K562 (cell line): ENCODE measurements at regions not wholly inside any gene's neighbourhood (a gene's known extent, or its start where the extent isn't known, plus 50 kb on each side); places are given as distances from the start of the nearest gene placed in this dataset.

Experiments
- ATAC-seq: fragments of 200-7000 bp; cut with Tn5 transposase; 3 replicates; pipeline ENCODE4 v1.9.1; 2020; ENCODE audit warnings: moderate library complexity
- BruUV-seq: library from RNA; stranded (reverse); fragments of 400-500 nt; replicated peaks from 2 replicates; lab custom pipeline; 2021; lab: Mats Ljungman, UMichigan
- CTCF ChIA-PET: fragments of 300-600 bp; formaldehyde crosslinking; extraction: SDS; loops from one replicate; lab custom pipeline; 2021; ENCODE audit warnings: low intra/inter-chr PET ratio; lab: Yijun Ruan, JAX
- POLR2A ChIA-PET: fragments of 300-600, 350-650 bp; sonication (Branson Sonifier 250); formaldehyde crosslinking; extraction: SDS; loops from one replicate; lab custom pipeline; 2021; ENCODE audit warnings: antibody characterized with exemption, inconsistent platforms; lab: Yijun Ruan, JAX
- DNase-seq, 4 experiments: peaks; one replicate each; pipeline versions ENCODE4 v3.0.0 to v3.0.0-alpha.2; 2011 to 2018; ENCODE audit warnings: low spot score in 3 of 4, mixed read lengths in 3 of 4; ENCODE audit errors: extremely low read depth in 1 of 4
- FAIRE-seq: peaks from 2 replicates; lab custom pipeline; 2011; peaks lifted over from hg19 to GRCh38; lab: Jason Lieb, UNC
- H2AFZ ChIP-seq: 2 replicates; pipeline ENCODE4 v1.6.0; 2011; ENCODE audit warnings: low read depth, low read length, control low read depth, inconsistent platforms
- H3K27ac ChIP-seq: fragments of 200-600 bp; 3 replicates; pipeline ENCODE4 v1.8.0; 2011; ENCODE audit warnings: low read depth, mild to moderate bottlenecking, control low read depth, inconsistent platforms, low read length, moderate library complexity, mixed read lengths; ENCODE audit errors: extremely low read depth
- H3K27me3 ChIP-seq, 2 experiments: fragments of 300-600 bp in 1 of 2; 2 replicates in 1 of 2; 3 replicates in 1 of 2; pipeline versions ENCODE4 v1.6.0 to v1.8.0; 2011; ENCODE audit warnings: inconsistent platforms in 2 of 2, low read length in 2 of 2, mild to moderate bottlenecking in 1 of 2, mixed read lengths in 1 of 2, moderate library complexity in 1 of 2; ENCODE audit not compliant: control insufficient read depth in 2 of 2, insufficient read depth in 2 of 2
- H3K36me3 ChIP-seq: fragments of 300-600 bp; 3 replicates; pipeline ENCODE4 v1.8.0; 2011; ENCODE audit warnings: mild to moderate bottlenecking, low read length, inconsistent platforms; ENCODE audit not compliant: control insufficient read depth, insufficient read depth
- H3K4me1 ChIP-seq, 2 experiments: fragments of 200-600 bp in 1 of 2; replicated peaks in 1 of 2; 2 replicates in 1 of 2; 3 replicates in 1 of 2; pipeline versions ENCODE4 v1.5.1 to v1.8.0; 2011; ENCODE audit warnings: inconsistent platforms in 2 of 2, low read length in 2 of 2, mild to moderate bottlenecking in 1 of 2, mixed read lengths in 1 of 2, moderate library complexity in 1 of 2; ENCODE audit not compliant: control insufficient read depth in 2 of 2, insufficient read depth in 2 of 2
- H3K4me2 ChIP-seq: 2 replicates; pipeline ENCODE4 v1.6.1; 2011; ENCODE audit warnings: low read length, control low read depth, inconsistent platforms, mixed read lengths; ENCODE audit not compliant: insufficient read depth
- H3K4me3 ChIP-seq: fragments of 200-600 bp; sonication (generic), shearing (Covaris generic); 2 replicates; pipeline ENCODE4 v1.5.1; 2016; ENCODE audit warnings: control low read depth, inconsistent platforms
- H3K79me2 ChIP-seq: fragments of 200-600 bp; 3 replicates; pipeline ENCODE4 v1.8.0; 2011; ENCODE audit warnings: low read length, inconsistent platforms; ENCODE audit not compliant: control insufficient read depth, insufficient read depth
- H3K9ac ChIP-seq, 2 experiments: 2 replicates each; pipeline versions ENCODE4 v1.6.0 to v1.6.1; 2011; ENCODE audit warnings: low read depth in 2 of 2, low read length in 2 of 2, control low read depth in 1 of 2, inconsistent platforms in 1 of 2, mild to moderate bottlenecking in 1 of 2, mixed read lengths in 1 of 2; ENCODE audit not compliant: insufficient read depth in 1 of 2
- H3K9me1 ChIP-seq: one replicate; pipeline ENCODE4 v1.6.0; 2011; ENCODE audit warnings: inconsistent platforms, mild to moderate bottlenecking, low read length, moderate library complexity; ENCODE audit not compliant: control insufficient read depth, insufficient read depth
- H3K9me3 ChIP-seq: replicated peaks from 2 replicates; pipeline ENCODE4 v1.5.1; 2011; ENCODE audit warnings: low read depth, low read length, inconsistent platforms; ENCODE audit not compliant: control insufficient read depth, insufficient read depth
- H4K20me1 ChIP-seq: replicated peaks from 2 replicates; pipeline ENCODE4 v1.6.1; 2011; ENCODE audit warnings: low read length, inconsistent platforms, mixed read lengths; ENCODE audit not compliant: control insufficient read depth, insufficient read depth
- CBFA2T3 ChIP-seq: fragments of 450-650 bp; IDR thresholded peaks from 2 replicates; pipeline ENCODE4 v1.6.1; 2017
- CXXC5 ChIP-seq: fragments of 250-450 bp; sonication (Bioruptor Pico); IDR thresholded peaks from 2 replicates; pipeline ENCODE4 v1.8.0; 2022; ENCODE audit warnings: inconsistent platforms, mild to moderate bottlenecking, moderate library complexity
- NCOA1 ChIP-seq: fragments of 450-650 bp; IDR thresholded peaks from 2 replicates; pipeline ENCODE4 v1.6.1; 2016; ENCODE audit warnings: low read depth
- ZC3H8 ChIP-seq: fragments of 450-650 bp; IDR thresholded peaks from 2 replicates; pipeline ENCODE4 v1.6.1; 2017
- ZFPM2 ChIP-seq: fragments of 250-450 bp; sonication (Bioruptor Pico); IDR thresholded peaks from 2 replicates; pipeline ENCODE4 v1.5.1; 2022; ENCODE audit warnings: mild to moderate bottlenecking
- ZNF707 ChIP-seq: fragments of 250-450 bp; sonication (Bioruptor Pico); conservative IDR thresholded peaks from 2 replicates; pipeline ENCODE4 v1.8.0; 2022; ENCODE audit warnings: inconsistent platforms, mild to moderate bottlenecking, moderate library complexity
- ZSCAN29 ChIP-seq: fragments of 450-650 bp; IDR thresholded peaks from 2 replicates; pipeline ENCODE4 v1.6.1; 2017
- WGBS: fragments of 100-300 bp; shearing (Covaris generic); methylation state at CpG from one replicate; pipeline ENCODE4 v1.1.6; 2016; ENCODE audit warnings: low coverage, mixed read lengths; ENCODE audit not compliant: insufficient coverage; ENCODE audit errors: missing lambda C conversion rate; 5-methylcytosine and 5-hydroxymethylcytosine counted together
- in situ Hi-C: fragments of 300-500 bp; cut with MboI; formaldehyde crosslinking; loops from 4 replicates; pipeline ENCODE4 v1.15.0; 2018; ENCODE audit warnings: inconsistent platforms, mixed read lengths
- intact Hi-C: fragments of 100-400 bp; cut with micrococcal nuclease; formaldehyde crosslinking; loops from 2 replicates; pipeline ENCODE4 v1.14.2; 2022
- TF ChIP-seq, protein P1 (sequence below): fragments of 150-350 bp; conservative IDR thresholded peaks from 2 replicates; pipeline ENCODE4 v1.6.1; 2014; ENCODE audit warnings: low read length
- TF ChIP-seq, protein P2 (sequence below): sonication (generic); formaldehyde crosslinking; IDR thresholded peaks from 2 replicates; pipeline ENCODE4 v1.8.0; 2022; ENCODE audit warnings: missing genetic modification reagents, mild to moderate bottlenecking, borderline replicate concordance

DNA sequence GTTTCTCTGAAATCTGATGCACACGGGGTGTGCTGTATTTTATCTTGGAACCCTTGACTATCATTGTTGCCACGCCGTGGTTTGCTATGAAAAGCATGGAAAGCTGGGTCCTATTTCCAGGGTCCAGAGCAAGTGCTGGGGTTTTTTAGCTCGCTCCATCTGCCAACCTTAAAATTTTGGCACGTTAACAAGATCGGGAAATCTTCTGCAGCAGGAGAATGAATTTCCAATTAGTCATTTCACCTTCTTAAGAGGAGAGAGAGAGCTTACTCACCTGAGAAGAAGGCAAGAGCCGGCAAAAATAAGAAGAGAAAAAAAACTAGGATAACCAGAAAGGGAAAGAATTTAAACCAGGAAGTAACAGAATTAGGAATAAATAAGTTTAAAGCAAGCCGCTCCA, 223.6 kb upstream of the CELF2 start:
- no peak for DNase-seq
- in situ Hi-C loops (no loop called here), intact Hi-C loops (no loop called here)
- TF ChIP-seq ZFPM2 (CRISPR knock-in tag) = no peak
- TF ChIP-seq CBFA2T3 = no peak
- TF ChIP-seq, protein P1, sequence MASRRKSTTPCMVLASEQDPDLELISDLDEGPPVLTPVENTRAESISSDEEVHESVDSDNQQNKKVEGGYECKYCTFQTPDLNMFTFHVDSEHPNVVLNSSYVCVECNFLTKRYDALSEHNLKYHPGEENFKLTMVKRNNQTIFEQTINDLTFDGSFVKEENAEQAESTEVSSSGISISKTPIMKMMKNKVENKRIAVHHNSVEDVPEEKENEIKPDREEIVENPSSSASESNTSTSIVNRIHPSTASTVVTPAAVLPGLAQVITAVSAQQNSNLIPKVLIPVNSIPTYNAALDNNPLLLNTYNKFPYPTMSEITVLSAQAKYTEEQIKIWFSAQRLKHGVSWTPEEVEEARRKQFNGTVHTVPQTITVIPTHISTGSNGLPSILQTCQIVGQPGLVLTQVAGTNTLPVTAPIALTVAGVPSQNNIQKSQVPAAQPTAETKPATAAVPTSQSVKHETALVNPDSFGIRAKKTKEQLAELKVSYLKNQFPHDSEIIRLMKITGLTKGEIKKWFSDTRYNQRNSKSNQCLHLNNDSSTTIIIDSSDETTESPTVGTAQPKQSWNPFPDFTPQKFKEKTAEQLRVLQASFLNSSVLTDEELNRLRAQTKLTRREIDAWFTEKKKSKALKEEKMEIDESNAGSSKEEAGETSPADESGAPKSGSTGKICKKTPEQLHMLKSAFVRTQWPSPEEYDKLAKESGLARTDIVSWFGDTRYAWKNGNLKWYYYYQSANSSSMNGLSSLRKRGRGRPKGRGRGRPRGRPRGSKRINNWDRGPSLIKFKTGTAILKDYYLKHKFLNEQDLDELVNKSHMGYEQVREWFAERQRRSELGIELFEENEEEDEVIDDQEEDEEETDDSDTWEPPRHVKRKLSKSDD = no peak
- TF ChIP-seq, protein P2, sequence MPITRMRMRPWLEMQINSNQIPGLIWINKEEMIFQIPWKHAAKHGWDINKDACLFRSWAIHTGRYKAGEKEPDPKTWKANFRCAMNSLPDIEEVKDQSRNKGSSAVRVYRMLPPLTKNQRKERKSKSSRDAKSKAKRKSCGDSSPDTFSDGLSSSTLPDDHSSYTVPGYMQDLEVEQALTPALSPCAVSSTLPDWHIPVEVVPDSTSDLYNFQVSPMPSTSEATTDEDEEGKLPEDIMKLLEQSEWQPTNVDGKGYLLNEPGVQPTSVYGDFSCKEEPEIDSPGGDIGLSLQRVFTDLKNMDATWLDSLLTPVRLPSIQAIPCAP = no peak
- no peak for TF ChIP-seq CXXC5 (CRISPR knock-in tag)
- TF ChIP-seq NCOA1 = no peak
- no peak for TF ChIP-seq ZC3H8
- TF ChIP-seq ZSCAN29 = no peak
- TF ChIP-seq ZNF707 = no peak
- H4K20me1 ChIP-seq = no peaks in the 10 kb centered on the region
- H3K4me3 ChIP-seq = no peak overlapping the region
- no peak overlapping the region for H3K27ac ChIP-seq
- H3K79me2 ChIP-seq = no peaks in the 10 kb centered on the region
- 2% methylated on average over 8 of the region's 8 CpGs for WGBS
- H3K4me2 ChIP-seq = no peak overlapping the region
- no peaks in the 10 kb centered on the region for H3K9me1 ChIP-seq
- POLR2A ChIA-PET = no interaction called here
- CTCF ChIA-PET = no interaction called here
- no peak for FAIRE-seq
- H3K27me3 ChIP-seq = 0 out of 5 replicates have a peak, but pooled peaks cover 0 to 6% of the 10 kb centered on the region in 2 experiments
- H3K9ac ChIP-seq = no peak overlapping the region
- no peak overlapping the region for H2AFZ ChIP-seq
- no peaks in the 10 kb centered on the region for H3K4me1 ChIP-seq
- no peak for ATAC-seq
- no peaks in the 10 kb centered on the region for H3K36me3 ChIP-seq
- H3K9me3 ChIP-seq = no peaks in the 10 kb centered on the region
- BruUV-seq = no TSS peak
